Gastrocnemius medialis (tissue), 4 donors: ENCODE measurements at regions not wholly inside any gene's neighbourhood (a gene's known extent, or its start where the extent isn't known, plus 50 kb on each side); places are given as distances from the start of the nearest gene placed in this dataset.

Source experiments
- ATAC-seq, 2 donors: fragments of 150-250 bp; one replicate each; pipeline ENCODE4 v1.9.1; 2016
- DNase-seq, 2 donors: peaks; one replicate each; pipeline ENCODE4 v3.0.0-alpha.2; 2019
- H3K27ac ChIP-seq, 4 donors: fragments of 200-600 bp; sonication (generic); 1 replicate in 1 of 4; 2 replicates in 3 of 4; pipeline ENCODE4 v1.5.1; 2016 to 2018; ENCODE audit warnings: mild to moderate bottlenecking in 2 of 4, moderate library complexity in 1 of 4
- H3K27me3 ChIP-seq, 3 donors: fragments of 200-600 bp; sonication (generic) in 2 of 3; 1 replicate in 1 of 3; 2 replicates in 2 of 3; pipeline versions ENCODE4 v1.5.1 to v1.6.0; 2016 to 2019; ENCODE audit warnings: mild to moderate bottlenecking in 1 of 3, moderate library complexity in 1 of 3
- H3K36me3 ChIP-seq, 2 donors: fragments of 200-600 bp; sonication (generic) in 1 of 2; one replicate each; pipeline ENCODE4 v1.5.1; 2017 to 2018
- H3K4me1 ChIP-seq, 2 donors: fragments of 200-600 bp; sonication (generic) in 1 of 2; one replicate each; pipeline ENCODE4 v1.5.1; 2016 to 2017; ENCODE audit warnings: mild to moderate bottlenecking in 2 of 2
- H3K4me3 ChIP-seq, 4 donors: fragments of 200-600 bp; sonication (generic) in 3 of 4; 1 replicate in 1 of 4; 2 replicates in 3 of 4; pipeline ENCODE4 v1.5.1; 2016 to 2019; ENCODE audit warnings: mild to moderate bottlenecking in 2 of 4
- H3K9me3 ChIP-seq, 3 donors: fragments of 200-600 bp; sonication (generic) in 2 of 3; 1 replicate in 1 of 3; 2 replicates in 2 of 3; pipeline ENCODE4 v1.5.1; 2016 to 2019
- POLR2A ChIP-seq, 2 donors: fragments of 450-650 bp; IDR thresholded peaks; one replicate each; pipeline ENCODE4 v1.6.1; 2017; ENCODE audit warnings: antibody characterized with exemption in 2 of 2, mild to moderate bottlenecking in 2 of 2, moderate library complexity in 2 of 2
- in situ Hi-C, 4 donors: fragments of 200-750 bp; cut with MboI; loops; one replicate each; pipeline versions ENCODE4 v1.15.0 to v1.8.0; 2017; ENCODE audit warnings: low sequenced_read_pairs in 4 of 4
- intact Hi-C: fragments of 100-400 bp; cut with DNase I; formaldehyde crosslinking; loops from one replicate; pipeline ENCODE4 v1.15.1; 2023; ENCODE audit warnings: low total_unique reads
- TF ChIP-seq, protein P1 (sequence below), 5 experiments: fragments of 450-650 bp in 3 of 5; fragments of 200-600 bp in 2 of 5; sonication (generic) in 2 of 5; IDR thresholded peaks in 4 of 5; conservative IDR thresholded peaks in 1 of 5; 1 replicate in 4 of 5; 2 replicates in 1 of 5; pipeline ENCODE4 v1.5.1; 2016 to 2019; ENCODE audit warnings: antibody characterized with exemption in 5 of 5, mild to moderate bottlenecking in 3 of 5, moderate library complexity in 3 of 5

- no peaks in the 10 kb centered on the region for H3K9me3 ChIP-seq
- no peak for DNase-seq
- no peak overlapping the region for H3K27ac ChIP-seq
- in situ Hi-C loops: no loop called here
- no peaks in the 10 kb centered on the region for H3K4me1 ChIP-seq
- intact Hi-C loops: no loop called here
- no peak for TF ChIP-seq POLR2A (IDR thresholded peaks at IDR 0.05)
- TF ChIP-seq, protein P1, sequence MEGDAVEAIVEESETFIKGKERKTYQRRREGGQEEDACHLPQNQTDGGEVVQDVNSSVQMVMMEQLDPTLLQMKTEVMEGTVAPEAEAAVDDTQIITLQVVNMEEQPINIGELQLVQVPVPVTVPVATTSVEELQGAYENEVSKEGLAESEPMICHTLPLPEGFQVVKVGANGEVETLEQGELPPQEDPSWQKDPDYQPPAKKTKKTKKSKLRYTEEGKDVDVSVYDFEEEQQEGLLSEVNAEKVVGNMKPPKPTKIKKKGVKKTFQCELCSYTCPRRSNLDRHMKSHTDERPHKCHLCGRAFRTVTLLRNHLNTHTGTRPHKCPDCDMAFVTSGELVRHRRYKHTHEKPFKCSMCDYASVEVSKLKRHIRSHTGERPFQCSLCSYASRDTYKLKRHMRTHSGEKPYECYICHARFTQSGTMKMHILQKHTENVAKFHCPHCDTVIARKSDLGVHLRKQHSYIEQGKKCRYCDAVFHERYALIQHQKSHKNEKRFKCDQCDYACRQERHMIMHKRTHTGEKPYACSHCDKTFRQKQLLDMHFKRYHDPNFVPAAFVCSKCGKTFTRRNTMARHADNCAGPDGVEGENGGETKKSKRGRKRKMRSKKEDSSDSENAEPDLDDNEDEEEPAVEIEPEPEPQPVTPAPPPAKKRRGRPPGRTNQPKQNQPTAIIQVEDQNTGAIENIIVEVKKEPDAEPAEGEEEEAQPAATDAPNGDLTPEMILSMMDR (IDR thresholded peaks at IDR 0.05 in 4 of 5, conservative IDR thresholded peaks at IDR 0.05 in 1 of 5): no peak
- H3K27me3 ChIP-seq: peaks cover 0 to 15% (median 3%) of the 10 kb centered on the region in 3 donors
- no peak overlapping the region for H3K4me3 ChIP-seq
- H3K36me3 ChIP-seq: no peaks in the 10 kb centered on the region
- no peak for ATAC-seq
Measured at GRCh38 chr9:135012166-135012565, 75.3 kb upstream of the OLFM1 start.

- peaks cover 0 to 15% (median 3%) of the 10 kb centered on the region in 3 donors for H3K27me3 ChIP-seq
- ATAC-seq: no peak
- no peaks in the 10 kb centered on the region for H3K36me3 ChIP-seq
- TF ChIP-seq, protein P1 (IDR thresholded peaks at IDR 0.05 in 4 of 5, conservative IDR thresholded peaks at IDR 0.05 in 1 of 5): no peak
- TF ChIP-seq POLR2A (IDR thresholded peaks at IDR 0.05): no peak
- in situ Hi-C loops: no loop called here
- DNase-seq: no peak
- intact Hi-C loops: no loop called here
- no peak overlapping the region for H3K4me3 ChIP-seq
- no peaks in the 10 kb centered on the region for H3K9me3 ChIP-seq
- H3K4me1 ChIP-seq: no peaks in the 10 kb centered on the region
- no peak overlapping the region for H3K27ac ChIP-seq
Measured at GRCh38 chr9:135014311-135015010, 73.0 kb upstream of the OLFM1 start.

DNA sequence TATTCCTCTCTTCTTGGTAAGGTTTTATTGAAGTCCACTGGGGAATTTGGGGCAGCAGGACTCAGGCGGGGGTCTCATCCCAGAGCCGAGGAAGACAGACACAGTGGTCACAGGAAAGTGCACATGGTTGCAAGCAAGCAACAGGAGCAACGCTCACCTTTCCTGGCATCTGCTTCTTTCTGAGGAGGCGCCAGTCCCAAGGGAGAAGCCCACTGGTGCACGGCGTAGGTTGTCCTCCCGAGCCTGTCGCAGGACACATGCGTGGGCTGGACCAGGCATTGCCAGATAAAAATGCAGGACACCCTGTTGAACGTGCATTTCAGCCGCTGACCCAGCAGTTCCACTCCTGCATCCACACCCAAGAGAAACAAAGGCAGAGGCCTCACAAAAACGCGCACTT, 72.4 kb upstream of the OLFM1 start:
- DNase-seq (no peak), ATAC-seq (no peak)
- Histone ChIP-seq H3K4me3 (no peak overlapping the region), H3K27me3 (peaks cover 0 to 15% (median 3%) of the 10 kb centered on the region in 3 donors), H3K27ac (no peak overlapping the region), H3K36me3 (no peaks in the 10 kb centered on the region), H3K9me3 (no peaks in the 10 kb centered on the region), H3K4me1 (no peaks in the 10 kb centered on the region)
- intact Hi-C loops: no loop called here
- in situ Hi-C loops: no loop called here
- TF ChIP-seq, protein P1 (IDR thresholded peaks at IDR 0.05 in 4 of 5, conservative IDR thresholded peaks at IDR 0.05 in 1 of 5): no peak
- TF ChIP-seq POLR2A (IDR thresholded peaks at IDR 0.05): no peak

GRCh38 chr9:135015565-135015964, 71.9 kb upstream of the OLFM1 start:
- H3K9me3 ChIP-seq: no peaks in the 10 kb centered on the region
- H3K27me3 ChIP-seq: peaks cover 0 to 15% (median 3%) of the 10 kb centered on the region in 3 donors
- no peaks in the 10 kb centered on the region for H3K36me3 ChIP-seq
- ATAC-seq: no peak
- TF ChIP-seq, protein P1 (IDR thresholded peaks at IDR 0.05 in 4 of 5, conservative IDR thresholded peaks at IDR 0.05 in 1 of 5): no peak
- TF ChIP-seq POLR2A (IDR thresholded peaks at IDR 0.05): no peak
- H3K4me1 ChIP-seq: no peaks in the 10 kb centered on the region
- in situ Hi-C loops: no loop called here
- no peak overlapping the region for H3K27ac ChIP-seq
- DNase-seq: no peak
- intact Hi-C loops: no loop called here
- H3K4me3 ChIP-seq: no peak overlapping the region
